ENCODE measurements at regions not wholly inside any gene's neighbourhood (a gene's known extent, or its start where the extent isn't known, plus 50 kb on each side); places are given as distances from the start of the nearest gene placed in this dataset.

DNA sequence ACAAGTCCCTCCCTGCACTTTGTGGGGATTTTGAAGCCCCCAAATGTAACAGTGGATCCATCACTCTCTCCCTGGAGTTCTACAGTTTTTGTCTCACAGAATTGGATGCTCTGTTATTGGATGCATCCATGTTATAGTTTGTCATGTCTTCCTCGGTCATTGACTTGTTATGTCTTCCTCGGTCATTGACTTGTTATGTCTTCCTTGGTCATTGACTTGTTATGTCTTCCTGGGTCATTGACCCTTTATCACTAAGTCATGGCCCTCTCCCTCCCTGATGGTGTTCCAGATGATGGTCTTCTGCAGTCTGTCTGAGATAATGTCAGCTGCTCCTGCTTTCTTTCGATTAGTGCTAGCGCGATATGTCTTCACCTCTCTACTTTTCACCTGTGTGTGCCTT is 981.5 kb downstream of the BRD1 start:
- peaks cover 3% of the 10 kb centered on the region for H3K27me3 Mint-ChIP-seq (ENCODE audit: low read depth)
- DNase-seq (ENCODE audit: low read depth, low spot score) = no peak
- no peaks in the 10 kb centered on the region for H3K9me3 Mint-ChIP-seq
- no peaks in the 10 kb centered on the region for H3K36me3 Mint-ChIP-seq (ENCODE audit: low read depth)
- H3K4me1 Mint-ChIP-seq = no peaks in the 10 kb centered on the region
- TF ChIP-seq, protein P1, sequence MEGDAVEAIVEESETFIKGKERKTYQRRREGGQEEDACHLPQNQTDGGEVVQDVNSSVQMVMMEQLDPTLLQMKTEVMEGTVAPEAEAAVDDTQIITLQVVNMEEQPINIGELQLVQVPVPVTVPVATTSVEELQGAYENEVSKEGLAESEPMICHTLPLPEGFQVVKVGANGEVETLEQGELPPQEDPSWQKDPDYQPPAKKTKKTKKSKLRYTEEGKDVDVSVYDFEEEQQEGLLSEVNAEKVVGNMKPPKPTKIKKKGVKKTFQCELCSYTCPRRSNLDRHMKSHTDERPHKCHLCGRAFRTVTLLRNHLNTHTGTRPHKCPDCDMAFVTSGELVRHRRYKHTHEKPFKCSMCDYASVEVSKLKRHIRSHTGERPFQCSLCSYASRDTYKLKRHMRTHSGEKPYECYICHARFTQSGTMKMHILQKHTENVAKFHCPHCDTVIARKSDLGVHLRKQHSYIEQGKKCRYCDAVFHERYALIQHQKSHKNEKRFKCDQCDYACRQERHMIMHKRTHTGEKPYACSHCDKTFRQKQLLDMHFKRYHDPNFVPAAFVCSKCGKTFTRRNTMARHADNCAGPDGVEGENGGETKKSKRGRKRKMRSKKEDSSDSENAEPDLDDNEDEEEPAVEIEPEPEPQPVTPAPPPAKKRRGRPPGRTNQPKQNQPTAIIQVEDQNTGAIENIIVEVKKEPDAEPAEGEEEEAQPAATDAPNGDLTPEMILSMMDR (conservative IDR thresholded peaks at IDR 0.05) = no peak
- no peak overlapping the region for H3K27ac Mint-ChIP-seq (ENCODE audit: unreplicated experiment)
- H3K4me3 Mint-ChIP-seq = no peak overlapping the region

DNA sequence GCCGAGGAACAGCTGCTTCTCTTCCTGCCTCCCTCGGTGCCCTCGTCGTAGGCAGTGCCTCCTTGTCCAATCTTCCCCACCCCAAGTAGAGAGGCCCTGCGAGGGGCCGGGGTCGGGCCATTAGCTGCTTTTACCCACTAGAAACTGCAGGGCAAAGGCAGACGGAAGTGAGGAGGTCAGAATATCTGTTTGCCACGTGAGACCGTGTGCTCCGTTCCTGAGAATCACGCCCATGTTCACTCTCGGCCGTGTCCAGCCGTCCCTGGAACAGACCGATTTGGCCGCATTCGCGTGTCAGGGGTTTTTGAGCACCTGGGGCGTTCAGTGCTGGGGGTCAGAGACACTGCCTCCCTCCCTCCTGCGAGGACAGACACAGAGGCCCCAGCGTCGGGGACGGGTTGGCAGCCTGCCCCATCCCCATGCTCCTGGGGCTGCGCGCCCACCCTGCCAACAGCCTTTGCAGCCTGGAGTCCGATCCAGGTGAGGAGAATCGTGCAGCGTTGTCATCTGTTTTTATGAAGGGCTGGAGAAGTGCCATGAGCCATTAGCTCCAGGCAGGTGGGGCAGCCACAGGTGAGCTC is 982.2 kb downstream of the BRD1 start:
- no peaks in the 10 kb centered on the region for H3K4me1 Mint-ChIP-seq
- TF ChIP-seq, protein P1 (conservative IDR thresholded peaks at IDR 0.05) = no peak
- no peaks in the 10 kb centered on the region for H3K9me3 Mint-ChIP-seq
- DNase-seq (ENCODE audit: low read depth, low spot score) = no peak
- no peaks in the 10 kb centered on the region for H3K36me3 Mint-ChIP-seq (ENCODE audit: low read depth)
- H3K27ac Mint-ChIP-seq (ENCODE audit: unreplicated experiment) = no peak overlapping the region
- H3K4me3 Mint-ChIP-seq = no peak overlapping the region
- peaks cover 3% of the 10 kb centered on the region for H3K27me3 Mint-ChIP-seq (ENCODE audit: low read depth)

DNA sequence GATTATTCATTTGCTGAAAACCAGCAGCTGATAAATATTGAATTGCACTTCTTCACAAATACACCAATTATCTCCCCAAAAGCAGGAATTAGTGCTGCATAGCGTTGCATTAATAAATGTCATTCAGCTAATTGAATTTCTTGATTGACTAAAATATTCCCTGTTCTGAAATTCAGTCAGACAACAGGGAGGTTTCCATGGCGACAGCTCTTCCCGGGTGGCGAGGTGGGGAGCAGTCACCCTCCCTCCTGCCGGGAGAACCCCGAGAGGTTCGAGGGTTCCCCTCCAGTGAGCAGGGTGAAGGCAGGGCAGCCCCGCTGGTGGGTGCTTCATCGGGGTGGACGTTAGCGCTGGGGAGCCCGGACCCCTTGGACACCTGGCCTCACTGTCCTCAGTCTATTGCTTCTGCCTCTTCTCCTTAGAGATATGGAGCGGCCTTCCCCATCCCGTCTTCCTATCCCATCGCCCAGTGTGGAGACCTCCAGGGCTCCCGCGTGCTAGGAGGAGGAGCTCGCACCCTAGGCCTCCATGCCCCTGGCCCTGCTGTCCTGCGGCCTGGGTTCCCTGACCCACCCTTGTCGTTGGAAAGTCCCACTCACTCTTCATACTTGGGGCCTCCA is 983.5 kb downstream of the BRD1 start:
- H3K9me3 Mint-ChIP-seq = no peaks in the 10 kb centered on the region
- DNase-seq (ENCODE audit: low read depth, low spot score) = no peak
- no peaks in the 10 kb centered on the region for H3K36me3 Mint-ChIP-seq (ENCODE audit: low read depth)
- H3K4me3 Mint-ChIP-seq = no peak overlapping the region
- H3K4me1 Mint-ChIP-seq = no peaks in the 10 kb centered on the region
- no peak overlapping the region for H3K27ac Mint-ChIP-seq (ENCODE audit: unreplicated experiment)
- TF ChIP-seq, protein P1 (conservative IDR thresholded peaks at IDR 0.05) = no peak
- no peaks in the 10 kb centered on the region for H3K27me3 Mint-ChIP-seq (ENCODE audit: low read depth)

DNA sequence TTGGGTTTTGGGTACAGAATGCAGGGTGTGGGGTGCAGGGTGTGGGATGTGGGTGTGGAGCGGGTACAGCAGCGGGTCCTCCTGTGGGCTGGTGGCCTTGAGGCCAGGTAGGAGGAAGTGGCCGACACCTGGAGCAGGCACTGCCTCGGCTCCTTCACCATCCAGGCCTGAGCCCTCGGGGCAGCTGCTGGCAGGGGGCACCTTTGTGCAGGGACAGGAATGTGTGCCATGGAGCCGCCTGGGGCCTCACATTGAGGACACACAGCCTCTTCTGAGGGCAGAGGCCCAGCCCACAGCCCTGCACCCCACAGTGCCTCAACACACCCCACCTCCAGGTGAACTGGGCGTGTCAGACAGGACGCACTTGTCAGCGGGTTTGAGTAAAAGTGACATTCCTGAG is 984.0 kb downstream of the BRD1 start:
- no peaks in the 10 kb centered on the region for H3K4me1 Mint-ChIP-seq
- no peaks in the 10 kb centered on the region for H3K36me3 Mint-ChIP-seq (ENCODE audit: low read depth)
- no peak overlapping the region for H3K4me3 Mint-ChIP-seq
- TF ChIP-seq, protein P1 (conservative IDR thresholded peaks at IDR 0.05) = no peak
- no peak for DNase-seq (ENCODE audit: low read depth, low spot score)
- H3K27me3 Mint-ChIP-seq (ENCODE audit: low read depth) = no peaks in the 10 kb centered on the region
- H3K27ac Mint-ChIP-seq (ENCODE audit: unreplicated experiment) = no peak overlapping the region
- H3K9me3 Mint-ChIP-seq = no peaks in the 10 kb centered on the region

DNA sequence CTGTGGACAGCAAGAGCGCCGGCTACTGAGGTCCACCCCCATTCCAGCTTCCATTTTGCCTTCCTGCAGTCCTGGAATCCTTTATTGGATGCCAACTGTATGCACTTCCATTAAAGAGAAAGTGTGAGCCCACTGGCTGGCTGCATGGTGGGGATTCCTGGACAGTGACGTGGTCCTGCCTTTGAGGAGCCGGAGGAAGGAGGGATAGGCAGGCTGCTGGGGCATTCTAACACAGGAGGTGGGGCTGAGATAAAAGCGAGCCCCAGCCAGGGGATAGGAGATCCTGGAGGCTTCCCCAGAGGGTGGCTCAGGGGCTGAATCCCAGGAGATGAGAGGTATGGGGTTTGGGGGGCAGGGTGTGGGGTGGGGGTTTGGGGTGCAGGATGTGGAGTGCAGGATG is 984.7 kb downstream of the BRD1 start:
- Mint-ChIP-seq H3K4me1 (no peaks in the 10 kb centered on the region), H3K9me3 (no peaks in the 10 kb centered on the region), H3K27ac (ENCODE audit: unreplicated experiment) (no peak overlapping the region), H3K27me3 (ENCODE audit: low read depth) (no peaks in the 10 kb centered on the region), H3K4me3 (no peak overlapping the region), H3K36me3 (ENCODE audit: low read depth) (no peaks in the 10 kb centered on the region)
- TF ChIP-seq, protein P1 (conservative IDR thresholded peaks at IDR 0.05) = no peak
- DNase-seq (ENCODE audit: low read depth, low spot score) = no peak

All from neural crest cell (in vitro differentiated cells).